ENCODE measurements at regions not wholly inside any gene's neighbourhood (a gene's known extent, or its start where the extent isn't known, plus 50 kb on each side); places are given as distances from the start of the nearest gene placed in this dataset.

- TF ChIP-seq TAF1 (IDR thresholded peaks at IDR 0.05; ENCODE audit: low read depth, low read length) (no peak), CEBPB (IDR thresholded peaks at IDR 0.05; ENCODE audit: low read depth, low read length) (no peak), CTCF (IDR thresholded peaks at IDR 0.05; ENCODE audit: control extremely low read depth in 1 of 3, insufficient read depth in 1 of 3, low read depth in 1 of 3, low read length in 3 of 3) (no peak), SIRT6 (IDR thresholded peaks at IDR 0.05; ENCODE audit: low read length) (no peak), RFX5 (IDR thresholded peaks at IDR 0.05; ENCODE audit: borderline replicate concordance, low read depth, low read length) (no peak), EP300 (IDR thresholded peaks at IDR 0.05; ENCODE audit: borderline replicate concordance in 1 of 2, low read depth in 2 of 2, low read length in 2 of 2) (no peak), POLR2AphosphoS5 (IDR thresholded peaks at IDR 0.05; ENCODE audit: low read depth, low read length) (no peak)
Observed at GRCh38 chrX:103911236-103911635, 51.2 kb upstream of the TMSB15B start.
